H54 (cell line): ENCODE measurements at regions not wholly inside any gene's neighbourhood (a gene's known extent, or its start where the extent isn't known, plus 50 kb on each side); places are given as distances from the start of the nearest gene placed in this dataset.
A peak's percentile ranks its signal among the peaks of the same experiment; 100 is the strongest.
"Not testable (repeated sequence)": the region's sequence is repeated elsewhere in the genome, so short reads cannot be mapped to it uniquely, and the experiment has no call there.

Experiments used
- DNase-seq: peaks from one replicate; pipeline ENCODE4 v3.0.0; 2011; ENCODE audit warnings: low spot score, mixed read lengths; ENCODE audit not compliant: insufficient read length
- FAIRE-seq: peaks from 3 replicates; lab custom pipeline; 2011; peaks lifted over from hg19 to GRCh38; lab: Jason Lieb, UNC
- POLR2A ChIP-seq: IDR thresholded peaks from 2 replicates; pipeline ENCODE4 v1.6.1; 2011; ENCODE audit warnings: low read depth, mild to moderate bottlenecking, low read length

- FAIRE-seq (no peak), DNase-seq (no peak)
- no peak for TF ChIP-seq POLR2A
These were observed 831.0 kb downstream of the SEMA5A start for GRCh38 chr5:8714861-8715260.

- no peak for FAIRE-seq
- no peak for DNase-seq
- no peak for TF ChIP-seq POLR2A
These were observed 826.1 kb downstream of the SEMA5A start for GRCh38 chr5:8719796-8720195.

GRCh38 chr5:8720506-8720905 lies 825.4 kb downstream of the SEMA5A start:
- DNase-seq, result no peak
- no peak for FAIRE-seq
- TF ChIP-seq POLR2A, result no peak

- FAIRE-seq (no peak), DNase-seq (no peak)
- TF ChIP-seq POLR2A, result no peak
These were observed 824.3 kb downstream of the SEMA5A start for GRCh38 chr5:8721536-8721935.

- TF ChIP-seq POLR2A, result no peak
- FAIRE-seq (no peak), DNase-seq (no peak)
These were observed 819.4 kb downstream of the SEMA5A start for GRCh38 chr5:8726383-8727036.

GRCh38 chr5:8727396-8727795 lies 818.5 kb downstream of the SEMA5A start:
- DNase-seq (no peak), FAIRE-seq (no peak)
- TF ChIP-seq POLR2A, result no peak

- no peak for FAIRE-seq
- no peak for TF ChIP-seq POLR2A
- no peak for DNase-seq
These were observed 816.4 kb downstream of the SEMA5A start for GRCh38 chr5:8729437-8729836.

GRCh38 chr5:8730194-8730593 lies 815.7 kb downstream of the SEMA5A start:
- no peak for TF ChIP-seq POLR2A
- FAIRE-seq, result no peak

GRCh38 chr5:8731110-8731509 lies 814.8 kb downstream of the SEMA5A start:
- FAIRE-seq, DNase-seq: not testable (repeated sequence)

More at GRCh38 chr5:8730194-8730593, 815.7 kb downstream of the SEMA5A start:
- no peak for DNase-seq

GRCh38 chr5:8740595-8740994 lies 805.3 kb downstream of the SEMA5A start:
- no peak for FAIRE-seq
- DNase-seq, result no peak
- no peak for TF ChIP-seq POLR2A

- no peak for TF ChIP-seq POLR2A
- no peak for DNase-seq
- FAIRE-seq, result no peak
These were observed 796.3 kb downstream of the SEMA5A start for GRCh38 chr5:8749556-8749955.

GRCh38 chr5:8750100-8750499 lies 795.8 kb downstream of the SEMA5A start:
- no peak for TF ChIP-seq POLR2A
- DNase-seq, result no peak
- FAIRE-seq, result no peak

- TF ChIP-seq POLR2A, result no peak
- DNase-seq (no peak), FAIRE-seq (no peak)
These were observed 793.9 kb downstream of the SEMA5A start for GRCh38 chr5:8751971-8752370.

GRCh38 chr5:8752595-8752994 lies 793.3 kb downstream of the SEMA5A start:
- TF ChIP-seq POLR2A, result no peak
- DNase-seq (no peak), FAIRE-seq (no peak)

GRCh38 chr5:8756498-8757084 lies 789.3 kb downstream of the SEMA5A start:
- FAIRE-seq (peak; percentile 65), DNase-seq (peak; percentile 20)
- no peak for TF ChIP-seq POLR2A

GRCh38 chr5:8765886-8766285 lies 780.0 kb downstream of the SEMA5A start:
- no peak for DNase-seq
- TF ChIP-seq POLR2A, result no peak
- FAIRE-seq, result no peak
